ENCODE measurements at regions not wholly inside any gene's neighbourhood (a gene's known extent, or its start where the extent isn't known, plus 50 kb on each side); places are given as distances from the start of the nearest gene placed in this dataset.
A peak's percentile ranks its signal among the peaks of the same experiment; 100 is the strongest.

DNA sequence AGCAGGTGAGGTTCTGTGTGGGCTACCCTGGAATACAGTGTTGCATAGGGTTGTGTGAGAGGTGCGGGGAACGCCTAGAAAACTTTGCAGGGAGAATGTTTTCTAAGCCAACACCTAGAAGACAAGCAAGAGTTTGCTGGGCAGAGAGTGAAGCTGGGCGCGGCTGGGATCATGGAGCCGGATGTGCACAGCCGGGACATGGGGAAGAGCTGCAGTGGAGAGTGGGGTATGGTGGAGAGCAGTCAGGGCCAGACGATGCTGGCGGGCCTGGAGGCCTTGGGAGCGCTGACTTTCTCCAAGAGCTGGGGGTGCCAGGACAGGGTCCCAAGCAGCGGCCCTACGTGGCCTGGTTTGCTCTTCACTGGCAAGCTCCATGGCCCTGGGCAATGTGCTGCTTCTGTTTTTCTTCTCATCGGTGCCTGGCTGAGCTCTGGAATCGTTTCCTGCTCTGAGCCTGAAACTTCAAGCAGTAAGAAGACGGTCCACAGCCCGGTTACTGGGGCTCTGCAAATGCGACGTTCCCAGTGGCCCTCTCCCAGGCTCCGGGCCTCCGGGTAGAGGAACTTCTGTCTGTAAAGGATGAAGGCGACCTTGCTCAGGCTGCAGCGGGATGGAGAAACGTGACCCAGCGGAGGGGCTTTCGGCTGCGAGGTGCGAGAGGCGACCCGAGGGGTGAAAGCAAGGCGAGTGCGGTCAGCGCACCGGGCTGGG is 51.9 kb upstream of the CD34 start:
- peaks cover 19% of the 10 kb centered on the region for H3K4me1 ChIP-seq (ENCODE audit: low read depth)
- peak; percentile 67 for ATAC-seq
- peak overlapping the region; percentile 36 for H3K4me3 ChIP-seq
- TF ChIP-seq, protein P1, sequence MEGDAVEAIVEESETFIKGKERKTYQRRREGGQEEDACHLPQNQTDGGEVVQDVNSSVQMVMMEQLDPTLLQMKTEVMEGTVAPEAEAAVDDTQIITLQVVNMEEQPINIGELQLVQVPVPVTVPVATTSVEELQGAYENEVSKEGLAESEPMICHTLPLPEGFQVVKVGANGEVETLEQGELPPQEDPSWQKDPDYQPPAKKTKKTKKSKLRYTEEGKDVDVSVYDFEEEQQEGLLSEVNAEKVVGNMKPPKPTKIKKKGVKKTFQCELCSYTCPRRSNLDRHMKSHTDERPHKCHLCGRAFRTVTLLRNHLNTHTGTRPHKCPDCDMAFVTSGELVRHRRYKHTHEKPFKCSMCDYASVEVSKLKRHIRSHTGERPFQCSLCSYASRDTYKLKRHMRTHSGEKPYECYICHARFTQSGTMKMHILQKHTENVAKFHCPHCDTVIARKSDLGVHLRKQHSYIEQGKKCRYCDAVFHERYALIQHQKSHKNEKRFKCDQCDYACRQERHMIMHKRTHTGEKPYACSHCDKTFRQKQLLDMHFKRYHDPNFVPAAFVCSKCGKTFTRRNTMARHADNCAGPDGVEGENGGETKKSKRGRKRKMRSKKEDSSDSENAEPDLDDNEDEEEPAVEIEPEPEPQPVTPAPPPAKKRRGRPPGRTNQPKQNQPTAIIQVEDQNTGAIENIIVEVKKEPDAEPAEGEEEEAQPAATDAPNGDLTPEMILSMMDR (IDR thresholded peaks at IDR 0.05) = no peak
- no peaks in the 10 kb centered on the region for H3K9me3 ChIP-seq
- intact Hi-C loops (cut with DNase I, micrococcal nuclease) = loop anchor here (5.0 kb wide), 3 partner anchors 66 to 136 kb away; no protein-coding TSS in a partner anchor
- H3K36me3 ChIP-seq (ENCODE audit: low read depth) = no peaks in the 10 kb centered on the region
- peak; percentile 61 to 80 (median 73) for DNase-seq
